HG02938 (cell line): ENCODE measurements at regions not wholly inside any gene's neighbourhood (a gene's known extent, or its start where the extent isn't known, plus 50 kb on each side); places are given as distances from the start of the nearest gene placed in this dataset.

ENCODE experiments used
- ATAC-seq: cut with Tn5 transposase; IDR thresholded peaks from one replicate; pipeline ENCODE4 v1.9.1; 2021; ENCODE audit warnings: mild to moderate bottlenecking, moderate library complexity; ENCODE audit not compliant: unreplicated experiment

- no peak for ATAC-seq
Observed at GRCh38 chr2:204220896-204221295, 284.3 kb downstream of the ICOS start.

GRCh38 chr2:204223046-204223445 is 286.5 kb downstream of the ICOS start:
- no peak for ATAC-seq

DNA sequence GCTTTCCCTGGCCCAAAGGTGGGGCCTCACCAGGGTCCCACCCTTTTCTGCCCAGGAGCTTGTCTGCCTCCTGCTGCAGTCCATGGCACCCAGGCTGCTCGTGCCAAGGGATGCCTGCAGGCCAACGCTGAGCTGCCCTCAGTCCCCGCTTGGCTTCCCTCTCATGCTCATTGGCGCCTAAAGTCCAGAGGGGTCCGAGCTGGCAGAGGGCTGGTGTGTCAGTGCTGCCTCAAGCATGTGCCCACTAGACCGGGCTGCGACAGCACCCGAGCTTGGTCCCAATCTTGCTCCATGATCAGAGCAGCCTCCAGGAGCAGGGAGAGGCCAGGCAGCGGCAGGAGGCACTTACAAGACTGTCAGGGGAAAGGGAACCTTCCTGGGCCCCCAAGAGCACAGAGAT is 287.0 kb downstream of the ICOS start:
- ATAC-seq = no peak

DNA sequence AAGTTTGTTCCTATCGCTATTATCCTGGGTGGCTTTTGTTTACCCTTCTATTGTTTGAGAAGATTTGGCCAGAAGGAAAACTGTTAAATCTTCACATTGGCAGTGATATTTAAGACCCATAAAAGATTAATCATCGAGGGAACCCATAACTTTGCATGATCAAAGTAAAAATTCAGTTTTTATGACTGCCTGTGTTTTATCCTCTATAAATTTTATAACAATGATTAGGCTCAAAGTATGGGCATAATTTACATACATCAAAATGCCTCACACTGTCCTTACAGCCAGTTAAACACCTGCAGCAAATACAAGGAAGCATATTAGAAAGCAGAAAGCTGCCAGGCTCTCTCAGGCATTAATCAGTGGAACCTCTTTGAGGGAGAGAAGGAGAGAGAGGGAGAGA is 289.1 kb downstream of the ICOS start:
- no peak for ATAC-seq

GRCh38 chr2:204226305-204226880 is 289.8 kb downstream of the ICOS start:
- ATAC-seq = no peak

- no peak for ATAC-seq
Observed at GRCh38 chr2:204228169-204228886, 291.8 kb downstream of the ICOS start.

GRCh38 chr2:204234248-204234647 is 297.7 kb downstream of the ICOS start:
- ATAC-seq = no peak

DNA sequence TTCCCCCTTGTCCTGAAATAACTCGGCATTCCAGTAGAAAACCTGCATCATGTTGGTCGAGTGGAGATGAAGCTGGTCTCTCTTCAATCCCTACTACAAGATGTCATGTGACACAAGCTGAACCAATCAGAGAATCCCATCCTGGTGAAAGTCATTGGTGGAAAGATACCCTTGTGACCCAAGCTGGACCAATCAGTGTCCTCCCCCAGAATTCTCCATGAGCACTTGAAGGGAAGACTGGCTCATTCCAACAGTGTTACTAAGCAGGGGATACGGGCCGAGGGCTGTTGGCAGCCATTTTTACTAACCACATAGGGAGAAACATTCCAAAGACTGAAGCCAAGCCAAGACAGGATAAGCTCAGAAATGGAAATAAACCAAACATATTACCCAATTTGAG is 298.3 kb downstream of the ICOS start:
- no peak for ATAC-seq

DNA sequence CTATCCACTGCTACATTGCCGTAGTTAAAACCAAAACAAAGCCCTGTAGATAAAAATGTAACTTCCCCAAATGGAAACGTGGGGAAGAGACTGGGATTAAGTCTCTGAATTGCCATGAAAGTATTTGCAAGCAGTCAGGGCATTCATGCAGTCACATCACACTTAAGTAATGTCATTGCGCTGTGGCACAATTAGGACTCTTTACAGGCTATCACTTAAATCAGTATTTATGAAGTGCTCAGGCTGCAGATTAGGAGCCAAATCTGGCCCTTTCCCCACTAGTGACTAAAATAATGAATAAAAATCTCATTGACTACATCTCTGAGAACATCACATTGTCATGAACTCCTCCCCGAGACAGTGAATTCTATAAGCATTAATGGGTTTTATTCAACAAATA is 300.9 kb downstream of the ICOS start:
- ATAC-seq = no peak

GRCh38 chr2:204239411-204240165 is 303.0 kb downstream of the ICOS start:
- ATAC-seq = no peak

GRCh38 chr2:204240961-204241360 is 304.3 kb upstream of the PARD3B start:
- no peak for ATAC-seq

DNA sequence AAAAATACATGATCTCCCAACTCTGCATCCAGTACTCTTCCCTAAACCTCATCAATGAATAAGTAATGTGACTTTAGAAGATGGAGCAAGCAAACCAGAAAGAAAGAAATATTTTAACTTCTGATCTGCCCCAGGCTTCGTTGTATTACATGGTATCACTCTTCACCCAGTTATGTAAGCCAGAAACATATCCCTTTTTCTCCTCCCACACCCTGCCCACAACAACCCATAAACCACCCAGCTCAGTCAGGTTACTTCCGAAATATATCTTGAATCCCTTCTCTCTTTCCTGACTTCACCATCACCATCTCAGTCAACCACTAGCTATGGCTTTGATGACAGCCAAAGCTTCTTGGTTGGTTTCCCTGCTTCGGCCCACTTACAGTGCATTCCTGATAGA is 295.8 kb upstream of the PARD3B start:
- ATAC-seq = no peak

GRCh38 chr2:204250692-204251091 is 294.6 kb upstream of the PARD3B start:
- no peak for ATAC-seq

DNA sequence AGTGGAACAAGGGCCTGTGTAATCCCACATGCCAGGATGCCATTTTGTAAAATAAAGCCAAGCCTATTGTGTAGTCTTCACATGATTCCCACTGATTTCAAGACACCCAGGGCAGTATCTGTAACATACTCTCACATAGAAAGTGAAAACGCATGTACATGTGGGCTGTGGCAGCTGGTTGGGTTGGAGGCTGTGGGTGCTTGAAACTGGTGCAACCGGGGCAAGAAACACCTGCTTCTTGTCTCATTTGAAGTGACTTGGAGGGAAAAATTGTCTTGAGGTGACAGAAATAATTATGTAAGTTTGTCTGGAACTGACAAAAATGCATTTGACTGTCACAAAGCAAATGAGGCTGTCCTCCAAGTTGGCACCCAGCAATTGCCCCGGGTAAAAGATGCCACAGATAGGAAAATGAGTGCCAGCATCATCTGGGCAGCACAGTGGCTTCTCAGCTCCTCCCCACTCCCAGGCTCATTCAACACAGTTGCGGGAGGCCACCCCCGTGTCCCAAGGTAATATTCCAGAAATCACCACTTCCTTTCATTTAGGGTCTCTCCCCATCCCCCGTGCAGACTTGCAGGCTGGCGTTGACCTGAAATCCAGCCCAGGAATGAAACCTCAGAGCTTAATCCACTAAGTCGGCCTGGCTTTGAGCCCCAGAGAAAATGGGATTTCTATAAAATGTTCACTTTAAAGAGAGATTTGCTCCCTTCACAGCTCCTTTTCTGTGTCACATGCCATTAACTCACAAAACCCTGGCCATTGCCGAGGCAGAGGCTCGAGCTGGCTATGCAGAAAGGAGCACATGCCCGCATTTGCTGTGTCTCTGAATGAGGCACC is 293.9 kb upstream of the PARD3B start:
- no peak for ATAC-seq

- no peak for ATAC-seq
Observed at GRCh38 chr2:204251998-204252376, 293.3 kb upstream of the PARD3B start.

GRCh38 chr2:204255071-204255470 is 290.2 kb upstream of the PARD3B start:
- ATAC-seq = no peak

DNA sequence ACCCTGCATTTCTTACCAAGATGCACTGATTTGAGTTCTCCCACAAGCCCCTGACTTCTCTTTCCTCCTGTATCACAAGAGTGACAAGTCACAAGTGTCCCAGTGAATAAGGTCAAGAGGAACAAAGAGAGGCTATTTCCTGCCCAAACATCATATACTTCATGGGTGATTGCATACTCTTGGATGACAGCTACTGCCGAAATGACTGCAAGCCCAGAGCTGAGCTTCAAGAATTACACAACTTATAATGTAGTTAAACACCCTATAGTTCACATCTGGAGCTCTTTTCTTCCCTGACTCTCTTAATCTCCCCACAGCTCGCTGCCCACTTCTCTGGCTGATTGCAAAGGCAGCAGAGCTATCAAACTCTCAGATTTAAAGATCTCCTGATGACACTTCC is 289.7 kb upstream of the PARD3B start:
- no peak for ATAC-seq

- no peak for ATAC-seq
Observed at GRCh38 chr2:204257781-204258180, 287.5 kb upstream of the PARD3B start.

DNA sequence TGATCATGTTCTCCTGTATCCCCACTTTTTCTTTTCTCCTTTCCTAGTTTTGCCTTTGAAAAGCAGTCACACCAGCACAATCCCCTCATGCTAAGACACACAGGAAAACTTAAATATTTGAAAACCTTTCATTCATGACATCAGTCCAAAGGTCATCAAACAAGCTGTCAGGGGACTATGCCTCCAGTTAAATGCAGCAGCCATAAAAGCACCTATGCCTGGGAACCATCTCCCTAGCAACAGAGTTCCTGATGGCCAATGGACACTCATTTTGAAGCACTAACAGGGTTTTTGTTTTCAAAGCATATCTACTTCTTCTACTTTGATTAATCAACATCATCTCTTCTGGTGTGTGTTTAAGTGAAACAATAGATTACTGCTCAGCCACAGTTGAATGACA is 286.4 kb upstream of the PARD3B start:
- ATAC-seq = no peak

GRCh38 chr2:204260162-204260877 is 285.0 kb upstream of the PARD3B start:
- peak; percentile 55 for ATAC-seq

DNA sequence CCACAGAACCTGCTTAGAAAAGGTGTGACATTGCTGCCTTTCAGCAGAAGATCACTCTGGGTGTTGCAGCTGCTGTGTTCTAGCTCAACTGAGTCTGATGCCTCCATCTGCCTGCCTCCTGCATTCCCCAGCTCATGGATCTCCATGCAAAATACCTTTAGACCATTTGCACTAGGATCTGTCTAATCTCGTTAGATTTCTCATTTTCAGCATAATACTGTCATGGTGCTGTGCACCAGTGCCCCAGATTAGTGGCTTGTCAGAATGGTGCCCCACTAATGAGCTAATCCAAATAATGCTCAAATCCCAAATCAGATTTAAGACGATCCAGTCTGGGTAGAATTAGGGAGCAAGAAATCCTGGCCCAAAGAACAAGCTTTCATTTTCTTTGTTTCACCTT is 284.4 kb upstream of the PARD3B start:
- ATAC-seq = no peak
